HG03439 (cell line): ENCODE measurements at regions not wholly inside any gene's neighbourhood (a gene's known extent, or its start where the extent isn't known, plus 50 kb on each side); places are given as distances from the start of the nearest gene placed in this dataset.
"Not testable (repeated sequence)": the region's sequence is repeated elsewhere in the genome, so short reads cannot be mapped to it uniquely, and the experiment has no call there.

Source experiments
- ATAC-seq: cut with Tn5 transposase; IDR thresholded peaks from one replicate; pipeline ENCODE4 v1.9.1; 2021; ENCODE audit warnings: mild to moderate bottlenecking, moderate library complexity; ENCODE audit not compliant: unreplicated experiment

DNA sequence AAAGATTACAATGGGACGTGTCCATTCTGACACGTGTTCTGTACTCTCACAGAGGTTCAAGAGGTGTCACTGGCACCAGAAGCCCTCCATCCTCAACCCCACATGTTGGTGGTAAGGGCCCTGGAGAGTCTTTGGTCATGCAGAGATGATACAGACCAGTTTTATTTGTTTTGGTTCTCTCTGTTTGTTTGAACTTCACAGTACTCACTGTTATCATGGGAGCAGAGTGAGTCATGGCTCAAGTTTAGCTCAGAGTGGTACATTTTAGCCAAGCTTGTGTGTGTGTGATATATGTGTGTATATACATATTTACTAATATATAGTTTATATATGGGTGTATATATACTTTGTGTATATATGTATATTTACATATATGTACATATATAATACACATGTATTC lies 935.6 kb downstream of the GRID1 start:
- ATAC-seq: no peak

DNA sequence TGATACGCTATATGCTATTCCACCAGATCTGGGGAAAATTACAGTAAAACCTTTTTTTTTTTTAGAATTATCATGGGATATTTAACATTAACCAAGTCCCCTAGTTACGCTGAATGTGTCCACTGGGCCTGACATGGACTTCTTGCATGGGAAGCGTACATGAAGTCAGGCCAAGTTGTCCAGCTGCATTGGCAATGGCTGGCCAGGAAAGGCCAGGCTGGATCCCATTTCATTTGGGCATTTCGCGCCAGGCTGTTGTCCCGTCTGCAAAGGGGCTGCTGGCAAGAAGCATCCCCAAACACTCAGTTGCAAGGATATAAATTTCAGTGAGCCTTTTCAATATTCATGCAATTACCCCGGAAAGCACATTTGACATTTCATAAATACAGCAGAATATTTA lies 933.3 kb downstream of the GRID1 start:
- ATAC-seq: no peak

DNA sequence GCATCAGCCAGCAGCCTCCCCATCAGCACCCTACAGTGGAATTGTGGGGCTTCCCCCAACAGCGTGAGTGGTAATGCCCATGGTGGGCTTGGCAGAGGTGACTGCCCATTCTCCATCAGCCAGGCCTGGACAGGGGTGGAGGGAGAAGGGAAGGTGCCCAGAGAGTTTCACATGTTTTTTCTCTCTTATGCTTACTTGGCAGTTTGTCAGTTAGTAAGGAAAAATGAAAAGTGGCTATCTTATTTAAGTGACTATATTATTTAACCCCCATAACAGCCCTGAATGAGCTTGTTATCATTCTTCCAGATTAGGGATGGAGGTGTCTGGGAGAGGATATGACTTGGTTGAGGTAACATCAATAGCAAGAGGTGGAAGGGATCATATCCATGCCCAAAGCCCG lies 921.7 kb downstream of the GRID1 start:
- ATAC-seq: no peak

- no peak for ATAC-seq
Observed at GRCh38 chr10:85445702-85446101, 920.9 kb downstream of the GRID1 start.

- no peak for ATAC-seq
Observed at GRCh38 chr10:85446827-85447226, 919.8 kb downstream of the GRID1 start.

DNA sequence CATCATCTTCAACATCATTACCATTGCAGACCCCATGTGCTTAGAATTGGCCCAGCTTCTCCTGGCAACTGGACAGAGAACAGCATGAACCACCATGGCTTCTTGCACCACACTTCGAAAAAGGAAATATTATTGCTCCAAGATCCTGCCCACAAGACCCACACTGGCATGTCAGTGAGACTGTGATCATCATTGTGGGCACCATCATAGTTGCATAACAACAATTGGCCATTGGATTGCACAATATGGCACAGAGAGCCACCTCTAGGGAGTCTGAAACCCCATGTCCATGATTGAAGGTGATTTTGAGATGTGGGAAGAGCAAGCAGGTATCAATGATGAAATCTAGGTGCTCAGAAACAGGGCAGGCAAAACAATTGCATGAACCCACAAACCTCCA lies 918.9 kb downstream of the GRID1 start:
- no peak for ATAC-seq

DNA sequence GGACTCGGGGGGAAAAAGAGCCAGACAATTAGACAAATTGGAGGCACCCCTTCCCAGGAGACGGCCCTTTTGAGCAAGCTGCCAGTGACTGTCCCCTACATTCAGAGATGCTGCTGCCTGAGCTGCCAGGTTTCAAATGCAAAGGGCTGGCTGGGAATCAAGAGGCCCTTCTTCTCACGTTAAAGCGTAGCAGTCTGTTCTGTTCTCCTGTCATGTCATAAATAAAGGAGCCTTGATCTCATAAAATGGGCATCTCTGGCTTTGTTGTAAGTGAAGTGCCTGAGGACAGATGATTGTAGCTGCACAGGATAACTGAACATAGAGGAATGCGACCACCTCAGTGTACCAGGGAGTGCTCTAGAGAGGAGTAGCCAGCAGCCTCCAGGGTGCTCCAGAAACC lies 917.9 kb downstream of the GRID1 start:
- no peak for ATAC-seq

GRCh38 chr10:85454386-85454785 lies 912.2 kb downstream of the GRID1 start:
- no peak for ATAC-seq

- no peak for ATAC-seq
Observed at GRCh38 chr10:85457191-85457590, 909.4 kb downstream of the GRID1 start.

GRCh38 chr10:85458324-85458723 lies 908.3 kb downstream of the GRID1 start:
- ATAC-seq: no peak

DNA sequence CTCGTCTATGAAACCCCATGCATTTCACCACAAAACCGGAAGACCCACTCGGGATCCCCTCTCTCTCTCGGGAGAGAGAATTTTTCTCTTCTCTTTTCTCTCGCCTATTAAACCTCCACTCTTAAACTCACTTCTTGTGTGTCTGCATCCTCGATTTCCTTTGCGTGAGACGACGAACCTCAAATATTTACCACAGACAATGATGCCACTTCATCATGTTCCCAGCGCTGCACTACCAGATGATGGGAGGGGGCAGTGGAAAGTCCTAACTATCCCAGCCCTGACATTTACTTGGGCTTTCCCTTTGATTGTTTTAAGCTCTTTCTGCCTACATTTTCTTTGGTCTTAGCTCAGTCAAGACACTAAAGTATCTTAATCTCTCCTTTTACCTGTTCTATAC lies 906.7 kb downstream of the GRID1 start:
- no peak for ATAC-seq

DNA sequence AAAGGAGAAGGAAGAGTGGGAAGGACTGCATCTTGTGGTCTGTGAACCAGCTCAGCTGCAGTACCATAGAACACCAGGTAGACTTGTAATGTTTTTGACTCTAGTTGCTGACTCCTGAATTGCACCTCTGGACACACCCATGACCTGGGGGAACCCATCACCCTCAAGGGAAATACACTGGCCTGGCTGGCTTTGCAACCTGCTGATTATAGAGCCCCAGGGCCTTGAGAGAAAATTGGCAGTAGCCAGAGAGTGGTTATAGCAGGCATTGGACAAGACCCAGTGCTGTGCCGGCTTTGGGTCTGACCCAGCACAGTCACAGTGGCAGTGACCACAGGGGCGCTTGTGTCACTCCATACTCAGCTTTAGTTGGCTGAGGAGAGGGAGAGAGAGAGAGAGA lies 902.3 kb downstream of the GRID1 start:
- ATAC-seq: no peak

GRCh38 chr10:85477979-85478378 lies 888.6 kb downstream of the GRID1 start:
- no peak for ATAC-seq

DNA sequence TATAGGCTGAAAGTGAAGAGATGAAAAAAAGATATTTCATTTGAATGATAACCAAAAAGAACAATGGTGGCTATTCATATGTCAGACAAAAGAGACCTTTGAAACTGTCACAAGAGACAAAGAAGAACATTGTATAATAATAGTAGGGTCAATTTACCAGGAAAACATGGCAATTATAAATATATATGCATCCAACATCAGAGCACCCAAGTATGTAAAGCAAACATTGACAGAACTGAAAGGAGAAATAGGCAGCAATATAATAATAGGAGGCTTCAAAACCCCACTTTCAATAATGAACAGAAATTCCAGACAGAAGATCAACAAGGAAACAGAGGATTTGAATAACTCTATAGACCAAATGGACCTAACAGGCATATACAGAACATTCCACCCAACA lies 876.2 kb downstream of the GRID1 start:
- no peak for ATAC-seq

DNA sequence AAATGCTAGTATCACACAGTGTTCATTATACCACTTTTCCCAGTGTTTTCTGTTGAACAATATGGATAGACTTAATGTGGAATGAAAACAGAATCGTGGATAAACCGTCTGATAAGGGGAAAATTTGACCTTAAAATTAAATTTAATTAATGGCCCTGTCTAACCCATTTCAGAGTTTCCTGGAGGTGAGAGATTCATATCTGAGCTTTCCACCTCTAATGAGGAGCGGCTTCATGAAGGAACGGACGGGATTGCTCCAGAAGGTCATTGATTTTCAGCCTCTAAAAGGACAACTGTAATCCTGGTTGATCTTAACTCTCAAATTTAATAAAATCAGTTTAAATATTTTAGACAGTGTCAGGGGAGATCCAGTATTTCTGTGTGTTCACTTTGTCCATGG lies 874.9 kb downstream of the GRID1 start:
- ATAC-seq: no peak

DNA sequence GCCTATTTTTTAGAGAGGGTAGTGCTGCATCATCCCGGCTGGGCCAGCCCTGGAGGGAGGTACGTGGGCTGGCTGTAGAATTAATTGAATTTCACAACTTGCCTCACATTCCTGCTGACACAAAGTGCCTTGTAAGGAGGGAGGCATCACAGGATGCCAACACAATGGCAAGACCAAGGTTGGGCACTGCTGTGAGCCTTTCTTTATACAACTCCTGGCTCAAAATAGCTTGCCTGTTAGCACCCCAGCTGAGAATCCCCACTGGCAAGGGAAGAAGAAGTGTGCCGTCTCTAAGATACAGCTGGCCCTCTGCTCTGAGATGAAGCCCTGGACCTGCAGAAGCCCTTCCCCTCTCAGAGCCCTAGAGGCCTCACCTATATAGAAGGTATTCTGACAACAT lies 873.9 kb downstream of the GRID1 start:
- no peak for ATAC-seq

GRCh38 chr10:85493703-85494102 lies 872.9 kb downstream of the GRID1 start:
- ATAC-seq: no peak

DNA sequence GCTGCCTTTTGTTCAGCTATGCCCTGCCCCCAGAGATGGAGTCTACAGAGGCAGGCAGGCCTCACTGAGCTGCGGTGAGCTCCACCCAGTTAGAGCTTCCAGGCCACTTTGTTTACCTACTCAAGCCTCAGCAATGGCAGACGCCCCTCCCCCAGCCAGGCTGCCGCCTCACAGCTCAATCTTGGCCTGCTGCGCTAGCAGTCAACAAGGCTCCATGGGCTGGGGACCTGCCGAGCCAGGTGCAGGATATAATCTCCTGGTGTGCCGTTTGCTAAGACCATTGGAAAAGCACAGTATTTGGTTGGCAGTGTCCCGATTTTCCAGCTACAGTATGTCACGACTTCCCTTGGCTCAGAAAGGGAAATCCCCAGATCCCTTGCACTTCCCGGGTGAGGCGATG lies 862.0 kb downstream of the GRID1 start:
- not testable (repeated sequence) for ATAC-seq

DNA sequence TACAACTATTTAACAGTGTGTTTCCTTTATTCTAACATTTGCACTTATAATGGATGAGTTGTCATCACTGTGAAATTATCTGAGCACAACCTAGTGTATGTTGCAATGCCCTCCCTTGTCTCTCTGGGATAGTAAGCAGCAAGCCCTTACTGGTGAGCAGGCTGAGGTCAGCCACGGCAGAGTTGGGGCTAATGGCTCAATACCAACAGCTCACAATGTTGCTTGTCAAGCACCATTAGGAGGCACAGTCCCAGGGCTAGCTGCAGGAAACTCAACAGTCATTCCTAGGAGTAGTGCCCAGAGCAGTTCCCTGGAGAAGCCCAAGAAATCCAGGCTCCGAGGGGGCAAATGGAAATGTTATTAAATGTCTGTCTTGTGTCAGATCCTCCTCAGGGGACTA lies 858.4 kb downstream of the GRID1 start:
- ATAC-seq: no peak

GRCh38 chr10:85510682-85511081 lies 855.9 kb downstream of the GRID1 start:
- ATAC-seq: no peak

DNA sequence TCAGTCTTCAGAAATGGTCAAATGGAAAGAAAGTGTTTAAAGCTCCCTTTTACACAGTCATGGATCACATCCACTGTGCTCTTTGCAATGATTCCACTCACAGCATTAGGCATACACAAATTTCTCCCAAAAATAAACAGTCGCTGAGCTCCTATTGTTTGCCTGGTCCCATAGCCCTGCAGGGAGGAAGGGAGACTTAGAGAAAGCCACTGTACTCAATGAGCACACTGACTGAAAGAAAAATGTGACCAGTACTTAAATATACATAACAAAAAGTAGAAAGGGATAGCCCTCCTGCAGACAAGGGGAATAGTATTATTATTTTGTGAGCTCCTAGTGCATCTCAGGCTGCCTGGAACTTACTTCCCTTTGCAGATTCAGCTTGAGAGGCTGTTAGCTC lies 853.2 kb downstream of the GRID1 start:
- ATAC-seq: no peak

DNA sequence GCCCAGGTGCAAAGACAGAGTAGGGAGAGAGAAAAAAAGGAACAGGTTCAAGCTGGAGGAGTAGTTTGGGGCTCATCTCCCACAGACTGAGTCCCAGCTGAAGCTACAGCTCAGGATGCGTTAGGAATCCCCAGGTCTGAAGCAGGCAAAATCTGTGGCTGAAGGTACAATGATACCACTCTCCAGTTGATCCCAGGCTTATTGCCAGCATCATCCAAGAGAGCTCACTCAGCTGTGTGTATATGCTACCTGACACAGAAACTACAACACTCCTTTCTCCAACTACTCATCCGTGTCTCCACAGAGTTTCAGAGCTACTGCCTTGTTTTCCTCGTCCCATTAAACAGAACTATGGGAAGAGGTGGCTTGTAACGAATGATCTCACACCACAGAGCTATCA lies 851.3 kb downstream of the GRID1 start:
- no peak for ATAC-seq

DNA sequence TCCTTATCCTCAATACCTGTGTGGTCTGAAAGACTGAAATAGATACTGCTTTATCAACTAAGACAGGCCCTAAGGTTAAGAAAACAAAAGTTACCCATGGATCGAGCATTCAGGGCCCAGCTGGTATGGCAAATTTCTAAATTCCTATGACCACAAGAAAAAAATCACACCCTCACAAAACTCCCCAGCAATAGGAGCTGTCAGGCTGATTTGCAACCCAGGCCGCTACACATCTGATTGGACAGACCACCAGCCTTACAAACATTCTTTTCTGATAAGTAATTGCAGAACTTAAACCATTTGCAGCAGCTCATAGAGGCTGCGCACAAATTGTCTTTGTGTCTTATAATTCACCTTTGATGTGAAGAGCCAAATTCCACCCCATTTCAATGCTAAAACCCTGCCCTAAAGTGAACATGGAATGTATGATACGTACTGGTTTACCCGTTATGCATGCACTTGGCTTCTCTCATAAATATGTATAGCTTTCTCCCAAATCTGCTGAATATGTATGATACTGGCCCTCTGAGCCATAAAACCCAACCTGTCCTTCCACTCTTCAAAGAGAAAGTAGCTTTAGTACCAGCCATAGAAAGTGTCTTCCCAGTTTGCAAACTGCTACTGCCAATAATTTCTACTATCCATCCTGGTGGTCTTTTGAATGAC lies 842.5 kb downstream of the GRID1 start:
- no peak for ATAC-seq
